Retinal pigment epithelial cell (primary cell): ENCODE measurements at regions not wholly inside any gene's neighbourhood (a gene's known extent, or its start where the extent isn't known, plus 50 kb on each side); places are given as distances from the start of the nearest gene placed in this dataset.

ENCODE experiments used
- DNase-seq: peaks from one replicate; pipeline ENCODE4 v3.0.0-alpha.2; 2010; ENCODE audit warnings: low read depth
- H3K4me3 ChIP-seq: 2 replicates; pipeline ENCODE4 v1.5.1; 2011; ENCODE audit warnings: mild to moderate bottlenecking, low read length, control low read depth, moderate library complexity
- CTCF ChIP-seq: conservative IDR thresholded peaks from 2 replicates; pipeline ENCODE4 v1.5.1; 2011; ENCODE audit warnings: low read depth, low read length, control low read depth, inconsistent platforms

- DNase-seq = no peak
- TF ChIP-seq CTCF = no peak
- H3K4me3 ChIP-seq = no peak overlapping the region
Observed at GRCh38 chr13:30037306-30037705, 186.9 kb upstream of the UBL3 start.

- TF ChIP-seq CTCF = no peak
Observed at GRCh38 chr13:30034458-30034795, 184.0 kb upstream of the UBL3 start.

GRCh38 chr13:30033681-30034457, 183.5 kb upstream of the UBL3 start:
- no peak overlapping the region for H3K4me3 ChIP-seq
- DNase-seq = no peak
- no peak for TF ChIP-seq CTCF

More at GRCh38 chr13:30034458-30034795, 184.0 kb upstream of the UBL3 start:
- DNase-seq = no peak
- H3K4me3 ChIP-seq = no peak overlapping the region

- H3K4me3 ChIP-seq = no peak overlapping the region
- TF ChIP-seq CTCF = no peak
- DNase-seq = no peak
Observed at GRCh38 chr13:30032263-30032662, 181.8 kb upstream of the UBL3 start.

GRCh38 chr13:30031488-30031887, 181.1 kb upstream of the UBL3 start:
- no peak overlapping the region for H3K4me3 ChIP-seq
- no peak for TF ChIP-seq CTCF
- DNase-seq = no peak

GRCh38 chr13:30030141-30030750, 179.8 kb upstream of the UBL3 start:
- no peak for TF ChIP-seq CTCF
- H3K4me3 ChIP-seq = no peak overlapping the region
- no peak for DNase-seq
